HG02642 (cell line): ENCODE measurements at regions not wholly inside any gene's neighbourhood (a gene's known extent, or its start where the extent isn't known, plus 50 kb on each side); places are given as distances from the start of the nearest gene placed in this dataset.
A peak's percentile ranks its signal among the peaks of the same experiment; 100 is the strongest.

Experiments
- ATAC-seq: cut with Tn5 transposase; IDR thresholded peaks from one replicate; pipeline ENCODE4 v1.9.1; 2021; ENCODE audit warnings: mild to moderate bottlenecking; ENCODE audit not compliant: unreplicated experiment, poor library complexity

- no peak for ATAC-seq
These were observed 61.2 kb upstream of the RPH3AL start for GRCh38 chr17:413706-414380.

- ATAC-seq, result no peak
These were observed 60.4 kb upstream of the RPH3AL start for GRCh38 chr17:413016-413350.

DNA sequence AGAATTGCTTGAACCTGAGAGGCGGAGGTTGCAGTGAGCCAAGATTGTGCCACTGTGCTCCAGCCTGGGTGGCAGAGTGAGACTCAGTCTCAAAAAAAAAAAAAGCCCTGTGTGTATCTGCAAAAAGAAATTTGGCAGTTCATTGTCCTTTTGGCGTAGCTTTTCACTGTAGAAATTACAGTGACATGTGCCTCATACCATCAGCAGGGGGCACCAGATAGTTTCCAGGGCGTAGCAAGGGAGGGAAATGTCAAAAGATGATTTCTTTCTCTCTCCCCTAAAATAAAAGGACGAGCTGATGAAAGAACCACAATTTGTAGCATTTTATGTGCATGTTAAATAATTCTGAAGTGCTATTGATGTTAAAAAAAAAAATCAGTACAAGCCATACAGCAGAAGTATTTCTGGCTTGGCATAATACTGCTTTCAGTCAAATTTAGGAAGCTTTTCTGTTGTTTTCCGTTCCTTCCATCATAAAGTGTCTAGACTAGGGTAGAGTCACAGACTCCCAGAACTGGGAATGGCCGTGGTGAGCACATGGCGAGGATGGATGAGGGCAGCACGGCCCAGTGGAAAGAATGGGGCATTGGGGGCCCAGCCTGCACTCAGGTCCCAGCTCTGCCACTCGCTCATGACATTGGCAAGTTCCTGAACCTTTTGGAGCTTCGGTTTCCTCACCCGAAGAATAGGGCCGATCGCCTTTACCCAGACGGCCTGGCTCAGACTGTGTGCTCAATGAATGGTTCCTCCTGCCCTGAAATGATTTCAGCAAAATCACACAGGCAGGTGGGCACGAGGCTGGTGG, 59.8 kb upstream of the RPH3AL start:
- no peak for ATAC-seq

DNA sequence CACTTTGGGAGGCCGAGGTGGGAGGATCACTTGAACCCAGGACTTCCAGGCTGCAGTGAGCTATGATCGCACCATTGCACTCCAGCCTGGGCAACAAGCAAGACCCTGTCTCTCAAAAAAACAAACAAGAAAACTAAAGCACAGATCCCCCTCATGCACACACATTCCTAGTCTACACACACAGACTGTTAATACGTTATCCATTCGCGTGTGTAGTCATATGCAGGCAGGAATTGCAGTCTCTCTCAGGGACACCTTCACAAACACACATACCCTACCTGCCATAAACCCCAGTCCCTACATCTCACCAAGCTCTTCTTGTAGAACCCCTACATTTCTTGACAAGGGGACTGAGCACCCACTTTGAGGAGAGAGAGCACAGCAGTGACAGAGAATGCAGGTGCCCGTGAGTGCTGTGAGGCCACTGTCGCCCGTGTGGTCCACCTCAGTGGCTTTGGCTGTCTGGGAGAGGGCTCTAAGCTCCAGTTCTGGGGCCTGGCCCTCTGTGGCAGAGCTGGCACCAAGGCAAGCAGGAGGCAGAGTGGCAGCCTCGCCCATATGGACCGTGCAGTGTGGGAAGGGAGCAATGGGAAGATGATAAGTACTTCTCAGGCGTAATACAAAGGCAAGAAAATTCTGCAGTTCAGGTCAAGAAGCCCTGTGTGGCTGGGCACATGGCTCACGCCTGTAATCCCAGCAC, 59.0 kb upstream of the RPH3AL start:
- no peak for ATAC-seq

GRCh38 chr17:410543-411401, 58.2 kb upstream of the RPH3AL start:
- no peak for ATAC-seq

GRCh38 chr17:409848-410542, 57.4 kb upstream of the RPH3AL start:
- peak; percentile 89 for ATAC-seq

GRCh38 chr17:409308-409847, 56.8 kb upstream of the RPH3AL start:
- ATAC-seq, result no peak

- no peak for ATAC-seq
These were observed 52.1 kb upstream of the RPH3AL start for GRCh38 chr17:404703-405102.
